ENCODE measurements at regions not wholly inside any gene's neighbourhood (a gene's known extent, or its start where the extent isn't known, plus 50 kb on each side); places are given as distances from the start of the nearest gene placed in this dataset.

GRCh38 chr3:41148478-41148877, 50.8 kb upstream of the CTNNB1 start:
- peaks cover 6% of the 10 kb centered on the region for H3K36me3 Mint-ChIP-seq (ENCODE audit: insufficient read depth)
- no peaks in the 10 kb centered on the region for H3K4me1 Mint-ChIP-seq (ENCODE audit: low read depth)
- TF ChIP-seq CTCF (IDR thresholded peaks at IDR 0.05; ENCODE audit: unreplicated experiment): no peak
- no peak overlapping the region for H3K4me3 Mint-ChIP-seq (ENCODE audit: low read depth)
- H3K27me3 Mint-ChIP-seq: peaks cover 6% of the 10 kb centered on the region
- no peak for DNase-seq (ENCODE audit: low spot score, unreplicated experiment)
- no peak overlapping the region for H3K27ac Mint-ChIP-seq
- peaks cover 18% of the 10 kb centered on the region for H3K9me3 Mint-ChIP-seq (ENCODE audit: low read depth)

GRCh38 chr3:41148901-41149300, 50.4 kb upstream of the CTNNB1 start:
- no peaks in the 10 kb centered on the region for H3K4me1 Mint-ChIP-seq (ENCODE audit: low read depth)

More at GRCh38 chr3:41148901-41149300, 50.4 kb upstream of the CTNNB1 start:
- H3K27me3 Mint-ChIP-seq: peaks cover 6% of the 10 kb centered on the region
- H3K9me3 Mint-ChIP-seq (ENCODE audit: low read depth): peaks cover 18% of the 10 kb centered on the region
- TF ChIP-seq CTCF (IDR thresholded peaks at IDR 0.05; ENCODE audit: unreplicated experiment): no peak
- peak overlapping the region; percentile 31 for H3K27ac Mint-ChIP-seq
- H3K36me3 Mint-ChIP-seq (ENCODE audit: insufficient read depth): peaks cover 6% of the 10 kb centered on the region
- no peak for DNase-seq (ENCODE audit: low spot score, unreplicated experiment)
- no peak overlapping the region for H3K4me3 Mint-ChIP-seq (ENCODE audit: low read depth)

Measured in progenitor cell of endocrine pancreas (in vitro differentiated cells).